Astrocyte of the spinal cord (primary cell): ENCODE measurements at regions not wholly inside any gene's neighbourhood (a gene's known extent, or its start where the extent isn't known, plus 50 kb on each side); places are given as distances from the start of the nearest gene placed in this dataset.

Source experiments
- DNase-seq: peaks from one replicate; pipeline ENCODE4 v3.0.0; 2011; ENCODE audit warnings: low read depth, low spot score
- H3K4me3 ChIP-seq: 2 replicates; pipeline ENCODE4 v1.5.1; 2011; ENCODE audit warnings: low read depth, mild to moderate bottlenecking, low read length, moderate library complexity
- in situ Hi-C: cut with HindIII; loops from 2 replicates; pipeline ENCODE4 v1.10.0; 2017; ENCODE audit warnings: low sequenced_read_pairs
- TF ChIP-seq, protein P1 (sequence below): IDR thresholded peaks from 2 replicates; pipeline ENCODE4 v1.5.1; 2012; ENCODE audit warnings: low read depth, mild to moderate bottlenecking, low read length, inconsistent platforms

GRCh38 chr1:216927633-216928032 lies 204.4 kb upstream of the ESRRG start:
- TF ChIP-seq, protein P1, sequence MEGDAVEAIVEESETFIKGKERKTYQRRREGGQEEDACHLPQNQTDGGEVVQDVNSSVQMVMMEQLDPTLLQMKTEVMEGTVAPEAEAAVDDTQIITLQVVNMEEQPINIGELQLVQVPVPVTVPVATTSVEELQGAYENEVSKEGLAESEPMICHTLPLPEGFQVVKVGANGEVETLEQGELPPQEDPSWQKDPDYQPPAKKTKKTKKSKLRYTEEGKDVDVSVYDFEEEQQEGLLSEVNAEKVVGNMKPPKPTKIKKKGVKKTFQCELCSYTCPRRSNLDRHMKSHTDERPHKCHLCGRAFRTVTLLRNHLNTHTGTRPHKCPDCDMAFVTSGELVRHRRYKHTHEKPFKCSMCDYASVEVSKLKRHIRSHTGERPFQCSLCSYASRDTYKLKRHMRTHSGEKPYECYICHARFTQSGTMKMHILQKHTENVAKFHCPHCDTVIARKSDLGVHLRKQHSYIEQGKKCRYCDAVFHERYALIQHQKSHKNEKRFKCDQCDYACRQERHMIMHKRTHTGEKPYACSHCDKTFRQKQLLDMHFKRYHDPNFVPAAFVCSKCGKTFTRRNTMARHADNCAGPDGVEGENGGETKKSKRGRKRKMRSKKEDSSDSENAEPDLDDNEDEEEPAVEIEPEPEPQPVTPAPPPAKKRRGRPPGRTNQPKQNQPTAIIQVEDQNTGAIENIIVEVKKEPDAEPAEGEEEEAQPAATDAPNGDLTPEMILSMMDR: no peak
- DNase-seq: no peak
- H3K4me3 ChIP-seq: no peak overlapping the region
- in situ Hi-C loops: no loop called here

- H3K4me3 ChIP-seq: no peak overlapping the region
- peak; percentile 7 for DNase-seq
- in situ Hi-C loops: no loop called here
- TF ChIP-seq, protein P1: no peak
Measured at GRCh38 chr1:216926720-216927510, 203.7 kb upstream of the ESRRG start.

GRCh38 chr1:216925962-216926625 lies 202.9 kb upstream of the ESRRG start:
- DNase-seq: no peak
- in situ Hi-C loops: no loop called here
- H3K4me3 ChIP-seq: no peak overlapping the region
- TF ChIP-seq, protein P1: no peak

GRCh38 chr1:216924732-216925131 lies 201.5 kb upstream of the ESRRG start:
- TF ChIP-seq, protein P1: no peak
- no peak for DNase-seq
- in situ Hi-C loops: no loop called here
- no peak overlapping the region for H3K4me3 ChIP-seq

- in situ Hi-C loops: no loop called here
- H3K4me3 ChIP-seq: no peak overlapping the region
- TF ChIP-seq, protein P1: no peak
- no peak for DNase-seq
Measured at GRCh38 chr1:216923601-216924000, 200.4 kb upstream of the ESRRG start.

GRCh38 chr1:216922406-216922805 lies 199.2 kb upstream of the ESRRG start:
- no peak for DNase-seq
- TF ChIP-seq, protein P1: no peak
- H3K4me3 ChIP-seq: no peak overlapping the region
- in situ Hi-C loops: no loop called here
